ENCODE measurements at regions not wholly inside any gene's neighbourhood (a gene's known extent, or its start where the extent isn't known, plus 50 kb on each side); places are given as distances from the start of the nearest gene placed in this dataset.

DNA sequence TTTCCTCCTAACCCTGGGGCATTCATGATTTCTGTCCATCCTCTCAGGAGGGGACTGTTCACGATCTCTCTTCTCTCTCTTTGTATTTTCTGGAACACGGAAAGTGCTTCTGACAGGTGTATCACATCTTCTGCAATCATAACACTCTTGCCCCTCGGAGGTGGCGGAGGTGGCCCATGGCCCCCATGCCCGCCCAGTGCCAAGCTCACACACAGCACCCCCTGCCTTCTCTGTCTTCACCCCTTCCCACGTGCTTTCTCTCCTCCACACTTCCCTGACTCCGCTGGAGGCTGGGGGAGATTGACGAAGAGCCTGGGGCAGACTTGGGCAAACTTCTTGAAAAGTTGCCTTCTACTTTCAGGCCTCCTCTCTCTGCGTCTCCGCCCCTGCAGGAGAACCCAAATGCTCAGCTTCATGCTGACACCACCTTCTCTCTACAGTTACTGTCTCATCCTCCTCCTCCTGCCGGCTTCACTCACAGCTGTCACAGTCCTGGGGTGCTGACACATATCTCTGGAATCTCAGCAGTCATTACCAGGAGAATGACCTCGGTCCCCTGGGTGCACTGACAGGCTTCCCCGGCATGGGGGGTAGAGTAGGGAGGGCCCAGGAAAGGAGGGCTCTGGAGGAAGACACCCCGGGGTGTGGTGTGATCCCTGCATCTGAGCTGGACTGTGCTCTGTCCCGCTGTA is 127.1 kb downstream of the ENGASE start:
- TF ChIP-seq, protein P1, sequence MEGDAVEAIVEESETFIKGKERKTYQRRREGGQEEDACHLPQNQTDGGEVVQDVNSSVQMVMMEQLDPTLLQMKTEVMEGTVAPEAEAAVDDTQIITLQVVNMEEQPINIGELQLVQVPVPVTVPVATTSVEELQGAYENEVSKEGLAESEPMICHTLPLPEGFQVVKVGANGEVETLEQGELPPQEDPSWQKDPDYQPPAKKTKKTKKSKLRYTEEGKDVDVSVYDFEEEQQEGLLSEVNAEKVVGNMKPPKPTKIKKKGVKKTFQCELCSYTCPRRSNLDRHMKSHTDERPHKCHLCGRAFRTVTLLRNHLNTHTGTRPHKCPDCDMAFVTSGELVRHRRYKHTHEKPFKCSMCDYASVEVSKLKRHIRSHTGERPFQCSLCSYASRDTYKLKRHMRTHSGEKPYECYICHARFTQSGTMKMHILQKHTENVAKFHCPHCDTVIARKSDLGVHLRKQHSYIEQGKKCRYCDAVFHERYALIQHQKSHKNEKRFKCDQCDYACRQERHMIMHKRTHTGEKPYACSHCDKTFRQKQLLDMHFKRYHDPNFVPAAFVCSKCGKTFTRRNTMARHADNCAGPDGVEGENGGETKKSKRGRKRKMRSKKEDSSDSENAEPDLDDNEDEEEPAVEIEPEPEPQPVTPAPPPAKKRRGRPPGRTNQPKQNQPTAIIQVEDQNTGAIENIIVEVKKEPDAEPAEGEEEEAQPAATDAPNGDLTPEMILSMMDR (IDR thresholded peaks at IDR 0.05) = no peak
- Histone ChIP-seq H3K4me1 (no peaks in the 10 kb centered on the region), H3K27me3 (ENCODE audit: low read depth) (peaks cover 42% of the 10 kb centered on the region), H3K9me3 (no peaks in the 10 kb centered on the region), H3K4me3 (no peak overlapping the region), H3K27ac (no peak overlapping the region), H3K36me3 (no peaks in the 10 kb centered on the region)
- DNase-seq (no peak), ATAC-seq (no peak)
- intact Hi-C loops (cut with DNase I) = no loop called here

DNA sequence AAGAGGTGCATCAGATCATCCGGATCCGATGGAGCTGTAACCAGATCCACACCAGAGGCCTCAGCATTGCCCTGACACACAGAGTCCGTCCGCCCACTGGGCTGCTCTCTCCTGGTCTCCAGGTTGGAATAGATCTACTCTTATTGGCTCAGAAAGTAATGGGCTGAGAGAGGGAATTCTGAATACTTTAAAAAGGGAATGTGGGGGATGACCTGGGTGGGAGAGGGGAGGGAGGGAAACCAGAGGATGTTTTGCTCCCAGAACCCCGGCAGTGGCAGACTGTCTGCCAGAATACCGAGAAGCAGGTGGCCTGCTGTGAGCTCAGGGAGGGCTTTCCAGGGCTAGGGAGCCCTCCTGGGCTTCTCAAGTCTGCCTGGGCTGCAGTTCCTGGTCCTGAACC is 126.5 kb downstream of the ENGASE start:
- ATAC-seq (no peak), DNase-seq (no peak)
- H3K27me3 ChIP-seq (ENCODE audit: low read depth) = peaks cover 42% of the 10 kb centered on the region
- no peaks in the 10 kb centered on the region for H3K36me3 ChIP-seq
- H3K4me3 ChIP-seq = no peak overlapping the region
- TF ChIP-seq, protein P1 (IDR thresholded peaks at IDR 0.05) = no peak
- intact Hi-C loops (cut with DNase I) = no loop called here
- no peaks in the 10 kb centered on the region for H3K9me3 ChIP-seq
- H3K27ac ChIP-seq = no peak overlapping the region
- no peaks in the 10 kb centered on the region for H3K4me1 ChIP-seq

GRCh38 chr17:79196913-79197312 is 122.3 kb downstream of the ENGASE start:
- no peaks in the 10 kb centered on the region for H3K9me3 ChIP-seq
- TF ChIP-seq, protein P1 (IDR thresholded peaks at IDR 0.05) = no peak
- H3K27ac ChIP-seq = no peak overlapping the region
- no peak overlapping the region for H3K4me3 ChIP-seq
- peaks cover 45% of the 10 kb centered on the region for H3K27me3 ChIP-seq (ENCODE audit: low read depth)
- ATAC-seq (no peak), DNase-seq (no peak)
- H3K4me1 ChIP-seq = no peaks in the 10 kb centered on the region
- intact Hi-C loops (cut with DNase I) = no loop called here
- no peaks in the 10 kb centered on the region for H3K36me3 ChIP-seq

- DNase-seq (no peak), ATAC-seq (no peak)
- H3K27me3 ChIP-seq (ENCODE audit: low read depth) = peaks cover 56% of the 10 kb centered on the region
- H3K27ac ChIP-seq = no peak overlapping the region
- H3K4me3 ChIP-seq = no peak overlapping the region
- no peaks in the 10 kb centered on the region for H3K4me1 ChIP-seq
- H3K36me3 ChIP-seq = no peaks in the 10 kb centered on the region
- intact Hi-C loops (cut with DNase I) = no loop called here
- no peaks in the 10 kb centered on the region for H3K9me3 ChIP-seq
- TF ChIP-seq, protein P1 (IDR thresholded peaks at IDR 0.05) = no peak
Measured at GRCh38 chr17:79192503-79193351, 118.1 kb downstream of the ENGASE start.

GRCh38 chr17:79191270-79191934 is 116.8 kb downstream of the ENGASE start:
- DNase-seq (no peak), ATAC-seq (no peak)
- TF ChIP-seq, protein P1 (IDR thresholded peaks at IDR 0.05) = no peak
- intact Hi-C loops (cut with DNase I) = no loop called here
- H3K36me3 ChIP-seq = no peaks in the 10 kb centered on the region
- peaks cover 64% of the 10 kb centered on the region for H3K27me3 ChIP-seq (ENCODE audit: low read depth)
- H3K9me3 ChIP-seq = no peaks in the 10 kb centered on the region
- no peak overlapping the region for H3K4me3 ChIP-seq
- no peaks in the 10 kb centered on the region for H3K4me1 ChIP-seq
- no peak overlapping the region for H3K27ac ChIP-seq

All from lower lobe of right lung (tissue), 2 donors.